ENCODE measurements at regions not wholly inside any gene's neighbourhood (a gene's known extent, or its start where the extent isn't known, plus 50 kb on each side); places are given as distances from the start of the nearest gene placed in this dataset.

- no peak for TF ChIP-seq CTCF (IDR thresholded peaks at IDR 0.05)
- TF ChIP-seq POLR2A (IDR thresholded peaks at IDR 0.05) = no peak
Observed at GRCh38 chr1:93749487-93749886, 67.8 kb upstream of the BCAR3 start.
